GM19467 (cell line): ENCODE measurements at regions not wholly inside any gene's neighbourhood (a gene's known extent, or its start where the extent isn't known, plus 50 kb on each side); places are given as distances from the start of the nearest gene placed in this dataset.
"Not testable (repeated sequence)": the region's sequence is repeated elsewhere in the genome, so short reads cannot be mapped to it uniquely, and the experiment has no call there.

ENCODE experiments used
- ATAC-seq: cut with Tn5 transposase; IDR thresholded peaks from one replicate; pipeline ENCODE4 v1.9.1; 2021; ENCODE audit warnings: mild to moderate bottlenecking, moderate library complexity; ENCODE audit not compliant: unreplicated experiment

DNA sequence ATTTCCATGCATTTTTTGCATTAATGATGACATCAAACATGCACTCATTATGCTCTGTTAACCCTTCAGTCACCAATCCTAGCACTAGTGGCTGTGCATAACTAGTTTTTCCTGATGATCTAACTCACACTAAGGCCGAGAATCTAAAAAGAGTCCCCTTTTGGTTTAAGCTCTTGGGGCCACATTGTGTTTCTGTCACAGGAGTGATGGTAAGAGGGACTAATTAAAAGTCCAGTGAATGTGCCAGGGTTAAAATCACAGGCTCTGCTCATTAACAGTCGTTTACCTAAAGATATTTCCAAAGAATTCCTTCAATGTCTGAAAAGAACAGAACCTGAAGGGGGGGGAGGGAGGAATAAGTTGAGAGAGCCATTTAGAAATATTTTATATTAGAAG is 359.0 kb upstream of the ANKRD30A start:
- no peak for ATAC-seq

DNA sequence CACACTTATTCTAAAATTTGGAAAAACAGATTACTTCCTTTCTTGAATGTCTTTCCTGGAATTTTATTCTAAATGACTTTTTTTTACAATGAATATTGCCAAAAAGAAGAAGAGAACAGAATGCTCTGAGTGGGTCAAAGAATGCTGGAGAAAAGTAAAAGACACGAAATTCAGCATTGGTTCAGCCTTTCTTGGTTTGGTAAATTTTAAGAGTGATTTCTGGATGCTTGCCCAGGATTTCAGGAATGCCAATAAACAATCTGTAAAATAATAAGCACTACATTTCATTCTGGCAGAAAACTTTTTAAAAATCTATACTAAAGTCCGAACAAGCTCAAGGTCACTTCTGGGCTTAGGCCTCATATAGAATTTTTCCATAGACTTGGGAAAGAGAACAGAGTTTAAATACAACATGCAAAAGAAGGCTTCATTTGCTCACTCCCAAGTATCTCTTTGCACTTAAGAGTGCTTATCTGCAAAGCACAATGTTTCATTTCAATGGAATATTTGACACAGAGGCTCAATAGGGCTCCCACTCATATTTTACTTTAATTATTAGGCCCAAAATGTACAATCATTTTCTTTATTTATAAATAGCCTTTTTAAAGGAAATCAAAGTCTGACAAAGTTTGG is 359.5 kb upstream of the ANKRD30A start:
- no peak for ATAC-seq

GRCh38 chr10:36764823-36765222 is 360.6 kb upstream of the ANKRD30A start:
- no peak for ATAC-seq

- ATAC-seq = no peak
Observed at GRCh38 chr10:36761121-36761520, 364.3 kb upstream of the ANKRD30A start.

- no peak for ATAC-seq
Observed at GRCh38 chr10:36759141-36759805, 366.1 kb upstream of the ANKRD30A start.

DNA sequence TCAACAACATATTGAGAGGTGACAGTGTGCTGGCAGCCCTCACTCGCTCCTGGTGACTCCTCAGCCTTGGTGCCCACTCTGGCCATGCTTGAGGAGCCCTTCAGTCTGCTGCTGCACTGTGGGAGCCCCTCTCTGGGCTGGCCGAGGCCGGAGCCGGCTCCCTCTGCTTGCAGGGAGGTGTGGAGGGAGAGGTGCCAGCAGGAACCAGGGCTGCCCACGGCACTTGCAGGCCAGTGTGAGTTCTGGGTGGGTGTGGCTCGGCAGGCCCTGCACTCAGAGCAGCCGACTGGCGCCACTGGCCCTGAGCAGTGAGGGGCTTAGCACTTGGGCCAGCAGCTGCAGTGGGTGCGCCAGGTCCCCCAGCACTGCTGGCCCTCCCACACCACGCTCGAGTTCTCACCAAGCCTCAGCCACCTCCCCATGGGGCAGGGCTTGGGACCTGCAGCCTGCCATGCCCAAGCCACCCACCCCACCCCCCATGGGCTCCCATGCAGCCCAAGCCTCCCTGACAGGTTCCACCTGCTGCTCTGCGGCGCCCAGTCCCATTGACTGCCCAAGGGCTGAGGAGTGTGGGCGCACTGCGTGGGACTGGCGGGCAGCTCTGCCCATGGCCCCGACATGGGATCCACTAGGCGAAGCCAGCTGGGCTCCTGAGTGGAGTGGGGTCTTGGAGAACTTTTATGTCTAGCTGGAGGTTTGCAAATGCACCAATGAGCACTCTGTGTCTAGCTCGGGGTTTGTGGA is 377.1 kb upstream of the ANKRD30A start:
- no peak for ATAC-seq

GRCh38 chr10:36739884-36740445 is 385.4 kb upstream of the ANKRD30A start:
- no peak for ATAC-seq

- no peak for ATAC-seq
Observed at GRCh38 chr10:36738738-36739431, 386.5 kb upstream of the ANKRD30A start.

DNA sequence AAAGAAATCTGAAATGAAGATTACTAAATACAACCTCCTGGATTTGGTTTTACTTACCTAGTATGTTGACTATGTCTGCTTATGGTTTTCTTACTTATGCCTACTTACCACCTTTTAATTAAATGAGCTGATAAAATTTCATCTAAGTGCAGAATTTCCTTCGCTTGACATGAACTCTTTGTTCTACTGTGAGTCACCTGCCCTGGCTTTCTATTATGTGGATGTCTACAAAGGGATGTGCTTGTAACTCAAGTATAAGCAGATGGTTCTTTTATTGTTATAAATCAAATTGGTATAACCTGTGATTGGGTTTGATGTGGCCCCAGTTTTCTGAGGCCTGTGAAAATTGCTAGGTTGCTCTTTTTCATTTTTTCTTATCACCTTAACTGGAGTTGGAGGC is 389.1 kb upstream of the ANKRD30A start:
- ATAC-seq = no peak

DNA sequence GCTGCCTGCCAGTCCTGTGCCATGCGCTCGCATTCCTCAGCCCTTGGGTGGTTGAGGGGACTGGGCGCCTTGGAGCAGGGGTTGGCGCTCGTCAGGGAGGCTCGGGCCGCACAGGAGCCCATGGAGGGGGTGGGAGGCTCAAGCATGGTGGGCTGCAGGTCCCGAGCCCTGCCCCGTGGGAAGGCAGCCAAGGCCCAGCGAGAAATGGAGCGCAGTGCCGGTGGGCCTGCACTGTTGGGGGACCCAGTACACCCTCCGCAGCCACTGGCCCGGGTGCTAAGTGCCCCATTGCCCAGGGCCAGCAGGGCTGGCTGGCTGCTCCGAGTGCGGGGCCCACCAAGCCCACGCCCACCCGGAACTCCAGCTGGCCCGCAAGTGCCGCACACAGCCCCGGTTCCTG is 390.8 kb upstream of the ANKRD30A start:
- ATAC-seq = not testable (repeated sequence)

DNA sequence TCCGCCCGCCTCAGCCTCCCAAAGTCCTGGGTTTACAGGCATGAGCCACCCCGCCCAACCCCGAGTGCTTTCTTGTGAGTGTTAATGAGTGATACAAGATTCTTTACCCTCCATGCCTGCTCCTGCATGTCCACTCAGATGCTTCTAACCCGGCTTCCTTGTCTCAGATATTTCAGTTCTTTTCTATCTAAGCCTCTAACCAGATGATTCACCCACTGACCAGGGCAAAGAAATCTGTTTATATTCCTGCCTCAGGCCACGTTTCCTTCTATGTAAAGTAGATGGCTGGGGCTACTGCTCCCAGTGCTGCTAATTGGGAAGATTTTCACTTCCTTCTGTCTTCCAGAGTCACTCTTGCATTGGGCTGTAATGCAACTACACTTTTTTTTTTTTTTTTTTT is 395.1 kb upstream of the ANKRD30A start:
- ATAC-seq = no peak

- no peak for ATAC-seq
Observed at GRCh38 chr10:36728626-36729025, 396.8 kb upstream of the ANKRD30A start.

- ATAC-seq = no peak
Observed at GRCh38 chr10:36725581-36726520, 399.5 kb upstream of the ANKRD30A start.

- ATAC-seq = no peak
Observed at GRCh38 chr10:36722777-36723176, 402.6 kb upstream of the ANKRD30A start.

GRCh38 chr10:36721871-36722270 is 403.5 kb upstream of the ANKRD30A start:
- no peak for ATAC-seq

GRCh38 chr10:36720895-36721294 is 404.5 kb upstream of the ANKRD30A start:
- ATAC-seq = no peak

DNA sequence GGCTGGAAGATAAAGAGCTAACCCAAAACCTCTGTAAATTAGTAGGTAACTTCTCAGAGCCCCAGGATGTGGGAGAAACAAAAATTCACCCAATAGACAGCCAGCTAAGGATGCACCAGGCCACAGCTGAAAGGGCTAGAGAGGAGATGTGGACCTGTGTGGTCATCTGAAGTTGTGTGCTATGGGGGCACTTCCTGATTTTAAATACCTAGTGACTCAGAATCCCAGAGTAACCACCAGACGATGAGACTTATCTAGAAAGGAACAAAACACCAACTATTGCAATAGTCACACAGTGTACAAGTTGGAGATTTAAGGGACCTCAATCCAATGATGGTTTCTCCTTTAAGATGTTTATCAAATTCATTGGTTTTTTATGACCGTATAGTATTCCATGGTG is 408.3 kb upstream of the ANKRD30A start:
- no peak for ATAC-seq

DNA sequence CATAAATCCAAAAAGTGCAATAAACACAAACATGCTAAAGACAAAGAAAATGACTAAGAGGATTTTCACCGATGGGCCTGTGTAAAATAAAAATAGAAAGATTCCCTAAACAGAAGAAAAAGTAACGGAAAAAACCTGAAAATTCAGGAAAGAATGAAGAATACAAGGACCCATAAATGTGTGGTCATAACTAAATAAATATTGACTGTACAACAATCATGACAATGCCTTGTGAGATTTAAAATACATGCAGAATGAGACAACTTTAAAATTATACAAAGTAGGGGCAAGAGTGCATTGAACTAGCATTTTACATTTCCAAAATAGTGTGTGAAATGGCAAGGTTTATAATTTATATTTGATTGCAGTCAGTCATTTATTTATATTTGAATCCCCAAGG is 409.1 kb upstream of the ANKRD30A start:
- ATAC-seq = no peak

DNA sequence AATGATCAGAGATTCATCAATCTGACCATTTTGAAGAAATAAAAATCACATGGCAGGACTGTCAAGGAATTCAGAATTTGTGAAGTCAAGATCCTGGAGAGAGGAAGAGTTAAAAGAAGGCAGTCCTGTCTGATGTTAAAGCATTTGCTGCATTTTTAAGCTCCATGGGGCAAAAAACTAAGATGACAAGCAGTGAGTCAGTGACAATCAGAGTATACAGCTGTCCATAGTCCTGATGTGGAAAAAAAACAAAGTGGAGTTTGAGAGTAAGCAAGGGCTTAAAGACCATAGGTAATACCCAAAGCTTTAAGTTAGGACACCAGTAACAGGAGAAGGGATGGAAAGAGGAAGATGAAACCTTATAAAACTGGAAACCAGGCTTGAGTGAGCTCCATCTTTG is 412.7 kb upstream of the ANKRD30A start:
- no peak for ATAC-seq

DNA sequence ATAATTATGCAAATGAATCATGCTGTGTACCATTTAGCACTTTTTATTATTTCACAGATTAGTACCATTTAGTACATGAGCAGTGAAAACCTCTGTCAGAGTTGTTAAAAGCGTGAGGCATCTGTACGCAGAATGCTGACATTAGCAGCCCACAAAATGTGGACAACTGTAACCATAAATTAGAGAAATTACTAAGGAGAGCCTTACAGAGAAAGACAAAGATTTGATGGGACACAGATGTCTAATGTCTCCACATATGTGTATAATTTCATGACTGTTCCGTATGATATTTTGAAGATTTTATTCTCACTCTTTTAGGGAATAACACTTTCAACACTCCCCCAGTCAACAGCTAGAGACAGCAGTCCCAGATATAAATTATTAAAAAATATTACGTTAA is 414.0 kb upstream of the ANKRD30A start:
- no peak for ATAC-seq
